GM18511 (cell line): ENCODE measurements at regions not wholly inside any gene's neighbourhood (a gene's known extent, or its start where the extent isn't known, plus 50 kb on each side); places are given as distances from the start of the nearest gene placed in this dataset.

Source experiments
- ATAC-seq: cut with Tn5 transposase; IDR thresholded peaks from one replicate; pipeline ENCODE4 v1.9.1; 2021; ENCODE audit warnings: mild to moderate bottlenecking, moderate library complexity; ENCODE audit not compliant: unreplicated experiment

GRCh38 chr2:66789741-66790140 lies 354.8 kb downstream of the MEIS1 start:
- no peak for ATAC-seq

- ATAC-seq = no peak
These were observed 355.8 kb downstream of the MEIS1 start for GRCh38 chr2:66790651-66791181.

- no peak for ATAC-seq
These were observed 359.1 kb downstream of the MEIS1 start for GRCh38 chr2:66794070-66794469.

GRCh38 chr2:66794551-66794950 lies 359.6 kb downstream of the MEIS1 start:
- ATAC-seq = no peak

- no peak for ATAC-seq
These were observed 368.0 kb downstream of the MEIS1 start for GRCh38 chr2:66802877-66803276.

- ATAC-seq = no peak
These were observed 368.8 kb downstream of the MEIS1 start for GRCh38 chr2:66803726-66804125.

GRCh38 chr2:66805016-66805865 lies 370.3 kb downstream of the MEIS1 start:
- no peak for ATAC-seq

- no peak for ATAC-seq
These were observed 371.0 kb downstream of the MEIS1 start for GRCh38 chr2:66805968-66806367.

GRCh38 chr2:66813525-66813924 lies 378.6 kb downstream of the MEIS1 start:
- no peak for ATAC-seq

GRCh38 chr2:66813976-66814375 lies 379.1 kb downstream of the MEIS1 start:
- no peak for ATAC-seq

GRCh38 chr2:66814916-66815315 lies 380.0 kb downstream of the MEIS1 start:
- ATAC-seq = no peak

- no peak for ATAC-seq
These were observed 381.0 kb downstream of the MEIS1 start for GRCh38 chr2:66815886-66816285.

- no peak for ATAC-seq
These were observed 386.2 kb downstream of the MEIS1 start for GRCh38 chr2:66821168-66821567.

- ATAC-seq = no peak
These were observed 387.3 kb downstream of the MEIS1 start for GRCh38 chr2:66822186-66822585.

GRCh38 chr2:66824926-66825325 lies 390.0 kb downstream of the MEIS1 start:
- ATAC-seq = no peak

GRCh38 chr2:66827851-66828250 lies 392.9 kb downstream of the MEIS1 start:
- no peak for ATAC-seq

GRCh38 chr2:66828876-66829275 lies 394.0 kb downstream of the MEIS1 start:
- no peak for ATAC-seq

GRCh38 chr2:66830881-66831280 lies 396.0 kb downstream of the MEIS1 start:
- no peak for ATAC-seq

GRCh38 chr2:66832646-66833435 lies 397.9 kb downstream of the MEIS1 start:
- no peak for ATAC-seq

GRCh38 chr2:66834859-66835258 lies 399.9 kb downstream of the MEIS1 start:
- no peak for ATAC-seq

- no peak for ATAC-seq
These were observed 401.9 kb downstream of the MEIS1 start for GRCh38 chr2:66836851-66837250.
